ENCODE measurements at regions not wholly inside any gene's neighbourhood (a gene's known extent, or its start where the extent isn't known, plus 50 kb on each side); places are given as distances from the start of the nearest gene placed in this dataset.

- no peak for DNase-seq (ENCODE audit: low read depth)
- no peak overlapping the region for H3K4me3 ChIP-seq (ENCODE audit: low read depth, low read length)
- TF ChIP-seq CTCF (IDR thresholded peaks at IDR 0.05; ENCODE audit: control insufficient read depth, extremely low read depth, insufficient read depth), result no peak
Observed at GRCh38 chr1:58430421-58431275, 115.9 kb downstream of the OMA1 start.

GRCh38 chr1:58426918-58427317 is 119.6 kb downstream of the OMA1 start:
- no peak for TF ChIP-seq CTCF (IDR thresholded peaks at IDR 0.05; ENCODE audit: control insufficient read depth, extremely low read depth, insufficient read depth)
- DNase-seq (ENCODE audit: low read depth), result no peak

GRCh38 chr1:58422436-58422835 is 124.1 kb downstream of the OMA1 start:
- DNase-seq (ENCODE audit: low read depth), result no peak
- H3K4me3 ChIP-seq (ENCODE audit: low read depth, low read length), result no peak overlapping the region
- no peak for TF ChIP-seq CTCF (IDR thresholded peaks at IDR 0.05; ENCODE audit: control insufficient read depth, extremely low read depth, insufficient read depth)

More at GRCh38 chr1:58426918-58427317, 119.6 kb downstream of the OMA1 start:
- no peak overlapping the region for H3K4me3 ChIP-seq (ENCODE audit: low read depth, low read length)

- no peak for DNase-seq (ENCODE audit: low read depth)
- no peak for TF ChIP-seq CTCF (IDR thresholded peaks at IDR 0.05; ENCODE audit: control insufficient read depth, extremely low read depth, insufficient read depth)
- H3K4me3 ChIP-seq (ENCODE audit: low read depth, low read length), result no peak overlapping the region
Observed at GRCh38 chr1:58418283-58419228, 128.0 kb downstream of the OMA1 start.

- no peak for TF ChIP-seq CTCF (IDR thresholded peaks at IDR 0.05; ENCODE audit: control insufficient read depth, extremely low read depth, insufficient read depth)
- H3K4me3 ChIP-seq (ENCODE audit: low read depth, low read length), result no peak overlapping the region
- DNase-seq (ENCODE audit: low read depth), result no peak
Observed at GRCh38 chr1:58412071-58412580, 134.4 kb downstream of the OMA1 start.

GRCh38 chr1:58409890-58410289 is 136.6 kb downstream of the OMA1 start:
- H3K4me3 ChIP-seq (ENCODE audit: low read depth, low read length), result no peak overlapping the region
- TF ChIP-seq CTCF (IDR thresholded peaks at IDR 0.05; ENCODE audit: control insufficient read depth, extremely low read depth, insufficient read depth), result no peak
- DNase-seq (ENCODE audit: low read depth), result no peak

Data from LNCaP clone FGC (cell line).